ENCODE measurements at regions not wholly inside any gene's neighbourhood (a gene's known extent, or its start where the extent isn't known, plus 50 kb on each side); places are given as distances from the start of the nearest gene placed in this dataset.

DNA sequence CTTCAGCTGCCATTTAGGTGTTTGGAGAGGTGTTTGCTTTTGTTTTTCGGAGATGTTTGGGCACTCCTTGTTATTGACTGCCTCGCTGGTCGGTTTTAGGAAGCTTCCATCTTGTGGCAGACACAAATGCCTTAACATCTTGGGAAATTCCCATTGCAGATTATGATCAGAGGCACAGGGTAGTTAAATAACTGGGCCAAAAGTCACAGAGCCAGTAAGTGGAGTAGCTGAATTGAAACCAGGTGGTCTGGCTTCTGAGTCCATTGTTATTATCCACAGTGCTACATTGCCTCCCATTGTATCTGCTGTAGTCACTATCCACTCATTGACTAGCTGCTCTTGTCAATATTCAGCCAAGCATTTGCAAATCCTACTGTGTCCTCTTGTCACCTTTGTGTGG is 138.2 kb upstream of the PLPP4 start:
- Mint-ChIP-seq H3K27me3 (ENCODE audit: insufficient read depth, low read depth) (no peaks in the 10 kb centered on the region), H3K9me3 (no peaks in the 10 kb centered on the region), H3K27ac (no peak overlapping the region), H3K36me3 (no peaks in the 10 kb centered on the region), H3K4me1 (no peaks in the 10 kb centered on the region), H3K4me3 (no peak overlapping the region)
- H3K4me1 ChIP-seq: peaks cover 11% of the 10 kb centered on the region
- TF ChIP-seq EZH2phosphoT487 (IDR thresholded peaks at IDR 0.05) (no peak), EZH2 (IDR thresholded peaks at IDR 0.05) (no peak), CTCF (IDR thresholded peaks at IDR 0.05) (no peak)
- H3K4me2 ChIP-seq: no peak overlapping the region
- DNase-seq (ENCODE audit: low spot score): peak; percentile 7
- no peak overlapping the region for H3K27ac ChIP-seq
- no peaks in the 10 kb centered on the region for H3K36me3 ChIP-seq
- no peak overlapping the region for H2AFZ ChIP-seq (replicated peaks)
- no peak overlapping the region for H3K9ac ChIP-seq
- no peaks in the 10 kb centered on the region for H3K79me2 ChIP-seq (ENCODE audit: low read depth)
- H3K9me3 ChIP-seq (ENCODE audit: low read depth): no peaks in the 10 kb centered on the region
- H3K27me3 ChIP-seq: no peaks in the 10 kb centered on the region
- no peaks in the 10 kb centered on the region for H4K20me1 ChIP-seq (ENCODE audit: low read depth)
- no peaks in the 10 kb centered on the region for H3F3A ChIP-seq (ENCODE audit: low read depth)
- H3K4me3 ChIP-seq: no peak overlapping the region

GRCh38 chr10:120327675-120328074 is 129.4 kb upstream of the PLPP4 start:
- H3K4me2 ChIP-seq: no peak overlapping the region
- no peaks in the 10 kb centered on the region for H3K4me1 Mint-ChIP-seq
- no peak for DNase-seq (ENCODE audit: low spot score)
- no peaks in the 10 kb centered on the region for H3K36me3 Mint-ChIP-seq
- no peak overlapping the region for H3K9ac ChIP-seq
- H3K4me1 ChIP-seq: no peaks in the 10 kb centered on the region
- no peaks in the 10 kb centered on the region for H3K36me3 ChIP-seq
- H3K27ac Mint-ChIP-seq: no peak overlapping the region
- no peaks in the 10 kb centered on the region for H3K27me3 ChIP-seq
- H3K9me3 ChIP-seq (ENCODE audit: low read depth): no peaks in the 10 kb centered on the region
- no peaks in the 10 kb centered on the region for H3K27me3 Mint-ChIP-seq (ENCODE audit: insufficient read depth, low read depth)
- H3K4me3 Mint-ChIP-seq: no peak overlapping the region
- H3K79me2 ChIP-seq (ENCODE audit: low read depth): no peaks in the 10 kb centered on the region
- TF ChIP-seq EZH2phosphoT487 (IDR thresholded peaks at IDR 0.05) (no peak), EZH2 (IDR thresholded peaks at IDR 0.05) (no peak), CTCF (IDR thresholded peaks at IDR 0.05) (no peak)
- no peak overlapping the region for H3K27ac ChIP-seq
- H3K4me3 ChIP-seq: no peak overlapping the region
- no peak overlapping the region for H2AFZ ChIP-seq (replicated peaks)
- H4K20me1 ChIP-seq (ENCODE audit: low read depth): no peaks in the 10 kb centered on the region
- no peaks in the 10 kb centered on the region for H3K9me3 Mint-ChIP-seq
- no peaks in the 10 kb centered on the region for H3F3A ChIP-seq (ENCODE audit: low read depth)

GRCh38 chr10:120328647-120329046 is 128.4 kb upstream of the PLPP4 start:
- H3K9ac ChIP-seq: no peak overlapping the region
- Mint-ChIP-seq H3K27ac (no peak overlapping the region), H3K4me3 (no peak overlapping the region), H3K27me3 (ENCODE audit: insufficient read depth, low read depth) (no peaks in the 10 kb centered on the region), H3K9me3 (no peaks in the 10 kb centered on the region), H3K4me1 (no peaks in the 10 kb centered on the region), H3K36me3 (no peaks in the 10 kb centered on the region)
- H3F3A ChIP-seq (ENCODE audit: low read depth): no peaks in the 10 kb centered on the region
- H4K20me1 ChIP-seq (ENCODE audit: low read depth): no peaks in the 10 kb centered on the region
- no peaks in the 10 kb centered on the region for H3K27me3 ChIP-seq
- no peak for TF ChIP-seq CTCF (IDR thresholded peaks at IDR 0.05)
- TF ChIP-seq EZH2 (IDR thresholded peaks at IDR 0.05): no peak
- no peak for TF ChIP-seq EZH2phosphoT487 (IDR thresholded peaks at IDR 0.05)
- H3K9me3 ChIP-seq (ENCODE audit: low read depth): no peaks in the 10 kb centered on the region
- no peak overlapping the region for H3K4me2 ChIP-seq
- no peaks in the 10 kb centered on the region for H3K4me1 ChIP-seq
- DNase-seq (ENCODE audit: low spot score): no peak
- no peaks in the 10 kb centered on the region for H3K36me3 ChIP-seq
- H3K27ac ChIP-seq: no peak overlapping the region
- no peak overlapping the region for H3K4me3 ChIP-seq
- H2AFZ ChIP-seq (replicated peaks): no peak overlapping the region
- no peaks in the 10 kb centered on the region for H3K79me2 ChIP-seq (ENCODE audit: low read depth)

- H3K27ac Mint-ChIP-seq: no peak overlapping the region
- H3F3A ChIP-seq (ENCODE audit: low read depth): no peaks in the 10 kb centered on the region
- H4K20me1 ChIP-seq (ENCODE audit: low read depth): no peaks in the 10 kb centered on the region
- no peaks in the 10 kb centered on the region for H3K27me3 ChIP-seq
- no peak overlapping the region for H3K4me3 Mint-ChIP-seq
- no peaks in the 10 kb centered on the region for H3K9me3 Mint-ChIP-seq
- no peaks in the 10 kb centered on the region for H3K27me3 Mint-ChIP-seq (ENCODE audit: insufficient read depth, low read depth)
- H3K36me3 ChIP-seq: no peaks in the 10 kb centered on the region
- no peak overlapping the region for H3K9ac ChIP-seq
- TF ChIP-seq EZH2 (IDR thresholded peaks at IDR 0.05) (no peak), CTCF (IDR thresholded peaks at IDR 0.05) (no peak), EZH2phosphoT487 (IDR thresholded peaks at IDR 0.05) (no peak)
- DNase-seq (ENCODE audit: low spot score): no peak
- H3K27ac ChIP-seq: no peak overlapping the region
- no peaks in the 10 kb centered on the region for H3K4me1 Mint-ChIP-seq
- no peaks in the 10 kb centered on the region for H3K9me3 ChIP-seq (ENCODE audit: low read depth)
- no peaks in the 10 kb centered on the region for H3K4me1 ChIP-seq
- no peak overlapping the region for H3K4me3 ChIP-seq
- H3K79me2 ChIP-seq (ENCODE audit: low read depth): no peaks in the 10 kb centered on the region
- H2AFZ ChIP-seq (replicated peaks): no peak overlapping the region
- H3K36me3 Mint-ChIP-seq: no peaks in the 10 kb centered on the region
- H3K4me2 ChIP-seq: no peak overlapping the region
These were observed 121.5 kb upstream of the PLPP4 start for GRCh38 chr10:120335553-120335952.

Measured in neural progenitor cell (in vitro differentiated cells).